Lower lobe of right lung (tissue), 2 donors: ENCODE measurements at regions not wholly inside any gene's neighbourhood (a gene's known extent, or its start where the extent isn't known, plus 50 kb on each side); places are given as distances from the start of the nearest gene placed in this dataset.

Experiments
- ATAC-seq, 2 donors: fragments of 200-7000 bp; cut with Tn5 transposase; one replicate each; pipeline ENCODE4 v1.9.1; 2020 to 2022; ENCODE audit warnings: mild to moderate bottlenecking in 2 of 2, moderate library complexity in 2 of 2
- DNase-seq: peaks from one replicate; pipeline ENCODE4 v3.0.0-alpha.2; 2020
- H3K27ac ChIP-seq: fragments of 200-600 bp; one replicate; pipeline ENCODE4 v1.8.0; 2022
- H3K27me3 ChIP-seq: fragments of 200-600 bp; one replicate; pipeline ENCODE4 v1.8.0; 2022; ENCODE audit warnings: low read depth
- H3K36me3 ChIP-seq: fragments of 200-600 bp; one replicate; pipeline ENCODE4 v1.8.0; 2022; ENCODE audit warnings: mild to moderate bottlenecking
- H3K4me1 ChIP-seq: fragments of 200-600 bp; one replicate; pipeline ENCODE4 v1.8.0; 2022
- H3K4me3 ChIP-seq: fragments of 200-600 bp; one replicate; pipeline ENCODE4 v1.8.0; 2022; ENCODE audit warnings: mild to moderate bottlenecking
- H3K9me3 ChIP-seq: fragments of 200-600 bp; one replicate; pipeline ENCODE4 v1.8.0; 2022
- CTCF ChIP-seq: fragments of 200-600 bp; IDR thresholded peaks from one replicate; pipeline ENCODE4 v1.8.0; 2022; ENCODE audit warnings: antibody characterized with exemption, mild to moderate bottlenecking
- intact Hi-C: fragments of 100-400 bp; cut with DNase I; formaldehyde crosslinking; loops from one replicate; pipeline ENCODE4 v1.11.0; 2022
- donor health status: DM: no; HTN: yes; CAD: no; lungs with severe emphysema.

DNA sequence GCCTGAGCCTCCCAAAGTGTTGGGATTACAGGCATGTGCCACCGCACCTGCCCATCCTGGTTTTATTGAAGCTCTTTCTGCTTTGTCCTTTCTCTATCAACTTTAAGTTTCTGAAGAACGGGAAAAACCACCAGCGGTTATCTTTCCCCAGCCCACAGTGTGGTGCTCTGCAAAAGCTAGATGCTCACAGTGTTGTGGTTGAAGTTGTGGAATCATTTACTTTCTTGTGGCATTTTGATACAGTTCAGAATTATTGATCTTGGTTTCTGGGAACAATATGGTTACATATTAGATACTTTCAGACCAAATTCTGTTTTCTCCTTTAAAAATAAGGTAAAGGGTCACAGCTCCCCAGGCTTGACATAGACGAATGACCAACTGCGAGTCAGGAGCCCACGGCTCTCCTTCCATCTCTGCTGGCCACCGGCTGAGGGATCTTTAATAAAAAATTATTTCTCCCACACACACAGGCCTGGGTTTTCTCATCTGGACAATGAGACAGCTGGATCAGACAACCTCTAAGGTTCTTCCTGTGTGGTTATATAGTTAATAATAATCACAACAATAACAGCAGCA is 385.3 kb downstream of the SETD4 start:
- H3K27ac ChIP-seq = no peak overlapping the region
- ATAC-seq (no peak), DNase-seq (no peak)
- H3K27me3 ChIP-seq = no peaks in the 10 kb centered on the region
- no peaks in the 10 kb centered on the region for H3K9me3 ChIP-seq
- no peak overlapping the region for H3K4me3 ChIP-seq
- no peak for TF ChIP-seq CTCF
- no peaks in the 10 kb centered on the region for H3K36me3 ChIP-seq
- H3K4me1 ChIP-seq = no peaks in the 10 kb centered on the region
- intact Hi-C loops = no loop called here

DNA sequence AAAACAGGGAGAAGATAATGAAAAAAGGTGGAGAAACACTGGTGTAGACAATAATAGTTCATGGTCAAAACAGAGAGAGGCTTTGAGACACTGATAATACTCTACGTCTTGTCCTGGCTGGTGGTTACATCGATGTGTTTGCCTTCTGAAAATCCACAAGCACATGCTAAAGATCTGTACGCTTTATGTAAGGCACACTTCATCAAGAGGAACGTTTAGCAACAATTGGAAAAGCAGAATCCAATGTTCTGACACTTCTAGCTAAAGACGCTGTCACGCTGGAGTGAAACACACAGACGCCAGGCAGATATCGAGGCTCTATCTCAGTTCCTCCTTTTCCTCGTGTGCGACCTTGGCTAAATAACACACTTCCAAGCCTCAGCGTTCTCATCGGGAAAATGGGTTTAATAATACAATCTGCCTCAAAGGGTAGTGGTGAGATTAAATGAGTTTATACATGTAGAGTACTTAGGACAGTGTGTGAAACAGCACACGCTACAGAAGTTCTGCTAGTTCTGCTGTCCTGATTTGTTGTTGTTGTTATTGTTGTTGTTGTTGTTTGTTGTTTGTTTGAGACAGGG is 386.1 kb downstream of the SETD4 start:
- no peak for TF ChIP-seq CTCF
- no peak for ATAC-seq
- no peaks in the 10 kb centered on the region for H3K27me3 ChIP-seq
- H3K4me3 ChIP-seq = no peak overlapping the region
- H3K4me1 ChIP-seq = no peaks in the 10 kb centered on the region
- no peaks in the 10 kb centered on the region for H3K9me3 ChIP-seq
- DNase-seq = no peak
- no peak overlapping the region for H3K27ac ChIP-seq
- H3K36me3 ChIP-seq = no peaks in the 10 kb centered on the region
- intact Hi-C loops = no loop called here

GRCh38 chr21:35672313-35672712 is 388.0 kb downstream of the SETD4 start:
- no peaks in the 10 kb centered on the region for H3K4me1 ChIP-seq
- TF ChIP-seq CTCF = no peak
- no peak overlapping the region for H3K4me3 ChIP-seq
- no peaks in the 10 kb centered on the region for H3K9me3 ChIP-seq
- H3K27me3 ChIP-seq = no peaks in the 10 kb centered on the region
- no peak for ATAC-seq
- intact Hi-C loops = no loop called here
- H3K36me3 ChIP-seq = no peaks in the 10 kb centered on the region
- DNase-seq = no peak
- H3K27ac ChIP-seq = no peak overlapping the region

- no peak overlapping the region for H3K27ac ChIP-seq
- ATAC-seq = no peak
- no peaks in the 10 kb centered on the region for H3K36me3 ChIP-seq
- DNase-seq = no peak
- no peaks in the 10 kb centered on the region for H3K27me3 ChIP-seq
- H3K4me3 ChIP-seq = no peak overlapping the region
- H3K4me1 ChIP-seq = no peaks in the 10 kb centered on the region
- TF ChIP-seq CTCF = no peak
- no peaks in the 10 kb centered on the region for H3K9me3 ChIP-seq
- intact Hi-C loops = no loop called here
Measured at GRCh38 chr21:35664683-35665082, 395.6 kb downstream of the SETD4 start.

DNA sequence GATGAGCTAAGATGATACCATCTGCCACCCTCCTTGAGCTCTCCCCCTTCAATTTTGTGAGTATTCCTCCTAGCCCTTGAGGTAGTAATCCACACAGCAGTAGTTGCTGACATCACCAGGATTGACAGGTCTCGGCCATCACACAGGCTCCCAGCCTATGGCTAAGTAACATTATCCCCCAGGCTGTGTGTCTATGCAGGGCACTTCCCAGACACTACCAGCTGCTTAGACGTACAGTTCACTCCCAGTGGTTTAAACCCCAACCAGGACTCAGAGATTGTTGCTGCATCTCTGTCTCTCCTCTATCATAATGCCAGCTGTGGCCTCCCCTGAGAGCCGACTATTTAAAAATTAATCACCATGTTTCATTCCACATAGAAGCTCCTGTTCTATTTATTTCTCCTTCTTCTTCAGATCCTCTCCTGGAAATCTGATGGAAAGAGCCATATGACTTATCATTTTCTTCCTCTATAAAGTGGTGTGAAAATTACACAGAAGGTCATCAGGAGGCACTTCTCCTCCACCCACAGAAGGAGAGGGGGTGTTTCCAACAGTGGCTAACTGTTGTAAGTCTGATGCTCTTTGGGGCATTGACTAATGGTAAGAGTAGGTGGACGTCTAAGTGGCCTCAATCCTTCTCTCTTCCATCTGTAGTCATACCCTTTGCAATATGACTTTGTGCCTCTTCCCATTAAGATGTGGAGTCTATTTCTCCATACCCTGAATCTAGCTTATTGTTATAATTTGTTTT is 396.3 kb downstream of the SETD4 start:
- no peaks in the 10 kb centered on the region for H3K36me3 ChIP-seq
- H3K27ac ChIP-seq = no peak overlapping the region
- intact Hi-C loops = no loop called here
- ATAC-seq (no peak), DNase-seq (no peak)
- no peaks in the 10 kb centered on the region for H3K27me3 ChIP-seq
- TF ChIP-seq CTCF = no peak
- H3K4me3 ChIP-seq = no peak overlapping the region
- no peaks in the 10 kb centered on the region for H3K4me1 ChIP-seq
- no peaks in the 10 kb centered on the region for H3K9me3 ChIP-seq
